ENCODE measurements at regions not wholly inside any gene's neighbourhood (a gene's known extent, or its start where the extent isn't known, plus 50 kb on each side); places are given as distances from the start of the nearest gene placed in this dataset.
"Not testable (repeated sequence)": the region's sequence is repeated elsewhere in the genome, so short reads cannot be mapped to it uniquely, and the experiment has no call there.

GRCh38 chrX:78603908-78604307 is 55.2 kb downstream of the RTL3 start:
- DNase-seq: no peak

DNA sequence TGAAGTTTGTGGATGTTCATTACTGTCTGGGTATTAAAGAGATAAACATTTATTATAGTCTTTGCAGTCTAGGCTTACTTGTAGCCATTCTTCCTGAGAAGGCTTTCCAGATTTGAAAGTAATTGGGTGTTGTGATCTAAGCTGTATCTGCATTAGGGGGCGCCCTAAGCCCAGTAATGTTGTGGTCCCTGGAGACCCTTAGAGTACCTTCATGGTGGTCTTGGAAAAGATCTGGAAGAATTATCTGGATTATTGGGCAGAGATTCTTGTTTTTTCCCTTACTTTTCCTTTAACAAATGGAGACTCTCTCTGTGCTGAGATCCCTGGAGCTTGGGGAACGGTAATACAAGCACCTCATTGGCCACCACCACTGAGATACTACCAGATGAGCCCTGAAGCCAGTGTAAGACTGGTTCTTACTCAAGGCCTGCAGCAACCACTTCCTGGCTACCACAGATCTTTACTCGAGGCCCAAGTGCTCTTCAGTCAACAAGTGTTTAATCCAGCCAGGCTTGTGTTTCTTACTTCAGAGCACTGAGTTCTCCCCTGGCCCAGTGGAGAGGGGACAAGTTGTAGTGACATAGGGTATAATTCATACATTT is 63.1 kb downstream of the RTL3 start:
- peak; percentile 38 for DNase-seq

DNA sequence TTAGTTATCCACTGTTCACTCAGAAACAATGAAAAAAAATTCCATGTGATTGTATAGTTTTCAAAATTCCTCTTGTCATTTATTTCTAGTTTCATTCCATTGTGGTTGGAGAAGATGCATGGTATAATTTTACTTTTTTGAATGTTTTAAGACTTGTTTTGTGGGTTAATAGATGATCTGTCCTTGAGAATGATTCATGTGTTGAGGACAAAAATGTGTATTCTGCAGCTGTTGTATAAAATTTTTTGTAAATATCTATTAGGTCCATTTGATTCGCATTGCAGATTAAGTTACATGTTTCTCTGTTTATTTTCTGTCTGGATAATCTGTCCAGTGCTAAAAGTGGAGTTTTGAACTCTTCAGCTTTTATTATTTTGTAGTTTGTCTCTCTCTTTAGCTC is 65.4 kb downstream of the RTL3 start:
- DNase-seq: no peak

GRCh38 chrX:78592030-78592429 is 67.1 kb downstream of the RTL3 start:
- no peak for DNase-seq

DNA sequence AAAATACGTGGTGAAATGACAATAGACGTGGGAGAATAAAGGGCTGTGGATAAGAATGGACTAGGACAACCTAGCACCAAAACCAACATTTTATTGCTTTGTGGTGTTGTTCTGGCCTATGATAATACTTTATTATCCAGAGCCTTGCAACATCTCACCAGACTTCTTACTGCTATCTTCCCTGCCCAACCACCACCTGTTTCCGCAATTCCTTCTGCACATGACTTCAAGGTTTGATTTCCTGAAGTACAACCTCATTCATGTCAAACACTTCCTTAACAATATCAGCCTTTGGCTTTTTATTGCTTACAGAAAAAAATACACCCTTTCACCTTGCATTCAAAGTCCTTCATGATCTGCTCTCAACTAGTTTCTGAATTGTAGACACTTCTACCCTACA is 84.8 kb downstream of the RTL3 start:
- DNase-seq: peak; percentile 72

- peak; percentile 54 for DNase-seq
These were observed 85.5 kb downstream of the RTL3 start for GRCh38 chrX:78573630-78574029.

GRCh38 chrX:78571849-78572248 is 87.3 kb downstream of the RTL3 start:
- no peak for DNase-seq

DNA sequence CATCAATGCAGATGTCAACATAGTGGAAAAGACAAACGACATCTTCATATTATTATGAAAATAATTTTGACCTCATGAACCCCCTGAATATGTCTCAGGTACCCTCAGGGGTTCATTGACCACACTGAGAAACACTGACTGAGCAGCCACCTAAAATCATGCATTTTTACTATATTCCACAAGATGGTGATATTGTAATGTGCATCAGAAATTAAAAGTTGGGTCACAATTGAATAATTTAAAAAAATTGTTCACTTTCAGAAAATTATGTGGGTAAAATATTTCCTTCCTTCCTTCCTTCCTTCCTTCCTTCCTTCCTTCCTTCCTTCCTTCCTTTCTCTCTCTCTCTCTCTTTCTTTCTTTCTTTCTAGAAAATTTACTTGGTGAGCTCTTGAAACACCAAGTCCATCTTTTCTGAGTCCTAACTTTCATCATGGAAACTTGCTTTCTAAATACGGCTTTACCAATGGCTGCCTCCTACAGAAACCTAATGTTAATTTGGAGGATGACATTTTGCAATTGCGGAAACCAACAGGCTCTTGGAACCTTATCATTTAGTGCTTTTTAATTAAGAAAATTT is 103.6 kb downstream of the RTL3 start:
- DNase-seq: peak; percentile 25

DNA sequence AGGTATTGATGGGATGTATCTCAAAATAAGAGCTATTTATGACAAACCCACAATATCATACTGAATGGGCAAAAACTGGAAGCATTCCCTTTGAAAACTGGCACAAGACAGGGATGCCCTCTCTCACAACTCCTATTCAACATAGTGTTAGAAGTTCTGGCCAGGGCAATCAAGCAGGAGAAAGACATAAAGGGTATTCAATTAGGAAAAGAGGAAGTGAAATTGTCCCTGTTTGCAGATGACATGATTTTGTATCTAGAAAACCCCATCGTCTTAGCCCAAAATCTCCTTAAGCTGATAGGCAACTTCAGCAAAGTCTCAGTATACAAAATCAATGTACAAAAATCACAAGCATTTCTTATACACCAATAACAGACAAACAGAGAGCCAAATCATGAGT is 106.5 kb downstream of the RTL3 start:
- not testable (repeated sequence) for DNase-seq

- no peak for DNase-seq
These were observed 111.1 kb downstream of the RTL3 start for GRCh38 chrX:78548012-78548411.

DNA sequence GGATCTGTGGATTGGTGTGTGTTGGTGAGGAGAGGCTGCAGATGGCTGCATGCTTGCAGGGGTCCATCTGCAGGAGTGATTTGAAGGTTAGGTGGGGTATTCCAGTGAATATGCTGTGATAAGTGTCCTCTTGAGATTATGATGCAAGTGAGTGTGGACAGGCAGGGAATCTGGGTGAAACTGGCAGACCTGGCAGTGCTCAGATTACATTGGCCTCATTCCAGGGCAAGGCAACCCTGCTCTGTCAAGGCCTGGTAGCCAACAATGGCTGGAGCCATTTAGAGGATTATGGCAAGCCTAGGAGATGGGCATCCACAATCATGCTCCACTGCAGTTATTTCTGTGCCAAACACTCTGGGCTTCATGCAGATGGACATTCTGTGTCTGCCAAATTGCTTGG is 113.9 kb downstream of the RTL3 start:
- DNase-seq: no peak

DNA sequence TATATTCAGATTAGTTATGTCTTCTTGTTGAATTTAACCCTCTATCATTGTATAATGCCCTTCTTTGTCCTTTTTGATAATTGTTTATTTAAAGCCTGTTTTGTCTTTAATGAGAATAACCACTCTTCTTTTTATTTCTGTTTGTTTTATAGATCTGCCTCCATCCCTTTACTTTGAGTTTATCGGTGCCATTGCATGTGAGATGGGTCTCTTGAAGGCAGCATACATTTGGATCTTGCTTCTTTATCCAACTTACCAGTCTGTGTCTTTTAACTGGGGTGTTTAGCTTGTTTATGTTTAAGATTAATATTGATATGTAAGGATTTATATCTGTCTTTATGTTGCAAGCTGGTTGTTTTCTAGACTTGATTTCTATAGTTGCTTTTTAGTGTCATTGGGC is 115.8 kb downstream of the RTL3 start:
- DNase-seq: no peak

GRCh38 chrX:78540171-78540570 is 119.0 kb downstream of the RTL3 start:
- no peak for DNase-seq

DNA sequence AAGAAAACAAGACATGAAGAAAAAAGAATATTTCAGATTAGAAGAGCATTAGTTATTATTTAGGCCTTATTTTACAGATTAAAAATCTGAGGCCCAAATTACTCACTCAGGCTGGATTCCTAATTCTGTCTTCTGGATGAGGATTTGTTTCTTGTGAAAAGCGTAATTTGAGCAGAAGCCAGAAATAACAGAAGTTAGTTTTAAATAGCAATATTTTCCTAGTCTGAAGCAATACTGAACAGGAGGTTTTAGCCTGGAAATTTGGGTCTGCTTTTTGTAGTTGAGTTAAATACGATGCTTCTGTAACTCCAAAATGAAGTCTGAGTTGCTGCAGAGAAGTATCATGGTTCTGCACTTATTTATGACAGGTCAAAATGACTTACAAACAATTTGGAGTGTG is 124.9 kb downstream of the RTL3 start:
- no peak for DNase-seq

- DNase-seq: no peak
These were observed 126.8 kb downstream of the RTL3 start for GRCh38 chrX:78532363-78532762.

GRCh38 chrX:78527818-78528217 is 131.3 kb downstream of the RTL3 start:
- no peak for DNase-seq

DNA sequence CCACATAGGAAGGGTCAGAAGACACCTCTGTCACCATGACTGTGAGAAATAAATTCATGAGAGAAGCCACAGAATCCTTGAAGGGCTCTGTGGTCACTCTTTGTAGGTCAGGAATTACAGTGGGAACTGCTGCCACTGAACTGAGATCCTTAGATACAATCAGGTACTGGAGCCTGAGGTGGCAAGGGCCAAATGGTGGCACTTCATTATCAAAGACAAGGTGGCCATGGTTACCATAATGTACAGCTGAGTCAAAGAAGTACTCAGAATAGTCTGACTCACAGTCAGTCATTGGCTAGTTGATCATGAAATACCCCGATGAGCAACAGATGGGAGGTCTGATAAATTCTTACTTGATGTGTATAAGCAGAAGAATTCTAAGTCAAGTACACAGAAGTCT is 131.9 kb downstream of the RTL3 start:
- peak; percentile 14 for DNase-seq

DNA sequence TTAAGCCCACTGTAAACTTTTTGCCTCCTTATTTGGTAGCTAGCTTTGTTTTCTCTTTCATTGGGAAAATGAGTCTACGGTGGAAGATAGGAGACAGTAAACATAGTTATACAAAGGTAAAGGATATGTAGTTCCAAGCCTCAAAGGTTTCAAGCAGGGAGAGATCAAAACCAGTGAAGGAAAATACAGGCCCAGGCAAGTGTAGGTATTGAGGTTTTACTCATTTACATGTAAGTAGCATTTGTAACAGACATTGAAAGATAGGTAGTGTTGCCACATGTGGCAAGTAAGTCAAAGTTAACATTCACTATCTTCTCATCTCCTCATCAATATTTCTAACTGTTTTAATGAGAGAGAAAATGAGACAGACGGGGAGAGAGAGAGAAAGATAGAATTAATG is 136.5 kb downstream of the RTL3 start:
- no peak for DNase-seq

DNA sequence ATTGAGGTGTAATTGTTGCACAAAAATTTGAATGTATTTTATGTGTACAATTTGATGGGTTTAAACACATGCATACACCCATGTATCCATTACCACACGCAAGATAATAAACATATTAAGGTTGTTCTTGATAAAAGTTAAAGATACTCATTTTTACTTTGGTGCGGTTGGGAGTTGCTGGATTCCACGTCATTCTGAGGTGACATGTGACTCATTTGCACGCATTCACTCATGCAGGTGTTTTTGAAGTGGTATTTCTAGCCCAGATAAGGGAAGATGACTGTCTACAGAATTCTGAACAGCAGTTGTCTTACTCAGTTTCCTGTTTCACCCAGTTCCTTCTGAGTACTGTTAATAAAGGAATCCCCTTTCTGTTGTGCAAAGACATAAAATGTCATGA is 142.0 kb downstream of the RTL3 start:
- DNase-seq: no peak

DNA sequence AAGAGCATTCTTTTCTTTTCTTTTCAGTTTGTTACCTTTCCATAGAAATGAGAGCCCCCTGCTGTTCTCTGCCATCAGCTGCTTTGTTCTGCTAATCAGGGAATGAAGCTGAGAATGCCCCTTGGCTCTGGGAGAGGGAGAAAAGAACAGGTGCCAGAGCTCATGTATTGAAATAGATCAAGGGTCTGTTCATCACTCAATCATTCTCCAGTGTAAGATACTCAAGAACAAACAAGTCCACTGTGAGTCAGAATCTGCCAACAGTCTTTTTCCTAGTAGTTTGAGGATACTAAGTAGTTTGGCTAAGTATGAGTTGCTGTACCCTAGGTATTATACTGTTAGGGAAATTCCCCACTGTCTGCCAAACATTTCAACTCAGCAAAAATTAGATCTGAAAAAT is 144.3 kb downstream of the RTL3 start:
- DNase-seq: peak; percentile 23

GRCh38 chrX:78513971-78514738 is 145.0 kb downstream of the RTL3 start:
- no peak for DNase-seq

- no peak for DNase-seq
These were observed 152.9 kb downstream of the RTL3 start for GRCh38 chrX:78506248-78506647.

GRCh38 chrX:78496483-78496882 is 162.6 kb downstream of the RTL3 start:
- no peak for DNase-seq

DNA sequence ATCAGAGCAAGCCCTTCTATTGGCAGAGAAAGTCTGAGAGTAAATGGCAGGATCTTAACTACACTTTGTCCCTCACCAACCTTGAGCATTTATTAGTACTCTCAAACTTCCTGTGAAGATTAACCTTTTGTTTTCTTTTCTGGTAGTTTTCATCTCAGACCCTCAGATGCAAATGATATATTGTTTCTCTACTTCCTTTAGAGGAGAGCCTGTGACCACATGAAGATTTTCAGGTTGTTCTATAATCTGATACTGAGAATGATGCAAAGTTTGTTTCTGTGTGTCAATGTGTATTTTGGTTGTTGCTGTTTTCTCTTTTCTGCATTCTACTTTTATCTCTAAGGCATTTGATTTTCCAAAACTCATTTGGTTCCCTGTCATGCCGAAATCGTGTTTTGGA is 165.8 kb upstream of the CYSLTR1 start:
- no peak for DNase-seq

DNA sequence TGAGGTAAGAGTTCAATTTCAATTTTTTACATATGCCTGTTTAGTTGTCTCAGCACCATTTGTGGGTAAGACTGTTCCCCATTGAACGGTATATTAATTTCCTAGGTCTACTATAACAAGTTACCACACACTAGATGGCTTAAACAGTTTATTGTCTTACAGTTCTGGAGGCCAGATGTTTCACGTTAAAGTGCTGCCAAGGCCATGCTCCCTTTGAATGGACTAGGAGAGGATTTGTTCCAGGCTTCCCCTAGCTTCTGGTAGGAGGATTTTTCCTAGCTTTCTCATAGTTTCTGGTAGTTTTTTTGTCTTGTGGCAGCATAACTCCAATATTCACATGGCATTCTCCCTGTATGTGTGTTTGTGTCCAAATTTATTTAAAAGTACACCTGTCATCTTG is 149.3 kb upstream of the CYSLTR1 start:
- DNase-seq: no peak
